GM06990 (cell line): ENCODE measurements at regions not wholly inside any gene's neighbourhood (a gene's known extent, or its start where the extent isn't known, plus 50 kb on each side); places are given as distances from the start of the nearest gene placed in this dataset.
A peak's percentile ranks its signal among the peaks of the same experiment; 100 is the strongest.

ENCODE experiments used
- DNase-seq: peaks from one replicate; pipeline ENCODE4 v3.0.0-alpha.2; 2011; ENCODE audit not compliant: insufficient read length; ENCODE audit errors: extremely low read depth
- H3K27me3 ChIP-seq: replicated peaks from 2 replicates; pipeline ENCODE4 v1.6.0; 2011; ENCODE audit warnings: low read length; ENCODE audit not compliant: control insufficient read depth, insufficient read depth
- H3K36me3 ChIP-seq: 2 replicates; pipeline ENCODE4 v1.5.1; 2011; ENCODE audit warnings: low read length; ENCODE audit not compliant: control insufficient read depth, insufficient read depth
- H3K4me3 ChIP-seq: replicated peaks from 2 replicates; pipeline ENCODE4 v1.5.1; 2011; ENCODE audit warnings: low read depth, mild to moderate bottlenecking, control low read depth, low read length
- CTCF ChIP-seq: IDR thresholded peaks from 2 replicates; pipeline ENCODE4 v1.5.1; 2011; ENCODE audit warnings: low read length, control low read depth, mild to moderate bottlenecking, inconsistent platforms; ENCODE audit not compliant: insufficient read depth, poor library complexity, severe bottlenecking

GRCh38 chr2:37493425-37493824, 149.0 kb downstream of the QPCT start:
- no peaks in the 10 kb centered on the region for H3K27me3 ChIP-seq
- H3K36me3 ChIP-seq, result no peaks in the 10 kb centered on the region
- no peak for TF ChIP-seq CTCF
- no peak for DNase-seq
- no peak overlapping the region for H3K4me3 ChIP-seq

- TF ChIP-seq CTCF, result no peak
- Histone ChIP-seq H3K27me3 (no peaks in the 10 kb centered on the region), H3K4me3 (no peak overlapping the region), H3K36me3 (no peaks in the 10 kb centered on the region)
- no peak for DNase-seq
Measured at GRCh38 chr2:37499113-37499512, 154.7 kb downstream of the QPCT start.

GRCh38 chr2:37500031-37500430, 155.6 kb downstream of the QPCT start:
- Histone ChIP-seq H3K4me3 (no peak overlapping the region), H3K36me3 (no peaks in the 10 kb centered on the region), H3K27me3 (no peaks in the 10 kb centered on the region)
- no peak for TF ChIP-seq CTCF
- no peak for DNase-seq

GRCh38 chr2:37501113-37501512, 156.7 kb downstream of the QPCT start:
- TF ChIP-seq CTCF, result no peak

GRCh38 chr2:37506407-37507050, 162.1 kb downstream of the QPCT start:
- Histone ChIP-seq H3K36me3 (no peaks in the 10 kb centered on the region), H3K27me3 (no peaks in the 10 kb centered on the region), H3K4me3 (no peak overlapping the region)
- peak; percentile 18 for DNase-seq
- no peak for TF ChIP-seq CTCF

More at GRCh38 chr2:37501113-37501512, 156.7 kb downstream of the QPCT start:
- Histone ChIP-seq H3K27me3 (no peaks in the 10 kb centered on the region), H3K36me3 (no peaks in the 10 kb centered on the region), H3K4me3 (no peak overlapping the region)
- DNase-seq, result no peak

- H3K4me3 ChIP-seq, result no peak overlapping the region
- no peaks in the 10 kb centered on the region for H3K36me3 ChIP-seq
- no peak for DNase-seq
- no peaks in the 10 kb centered on the region for H3K27me3 ChIP-seq
- TF ChIP-seq CTCF, result no peak
Measured at GRCh38 chr2:37507051-37507410, 162.6 kb downstream of the QPCT start.
